Ishikawa (cell line): ENCODE measurements at regions not wholly inside any gene's neighbourhood (a gene's known extent, or its start where the extent isn't known, plus 50 kb on each side); places are given as distances from the start of the nearest gene placed in this dataset.

Experiments used
- CEBPB ChIP-seq: IDR thresholded peaks from 2 replicates; pipeline ENCODE4 v1.6.1; 2012
- CREB1 ChIP-seq: IDR thresholded peaks from 2 replicates; pipeline ENCODE4 v1.6.1; 2012; ENCODE audit warnings: low read depth
- EGR1 ChIP-seq: IDR thresholded peaks from 2 replicates; pipeline ENCODE4 v1.6.1; 2012
- EP300 ChIP-seq: IDR thresholded peaks from 2 replicates; pipeline ENCODE4 v1.6.1; 2012; ENCODE audit warnings: borderline replicate concordance
- FOXM1 ChIP-seq: IDR thresholded peaks from 2 replicates; pipeline ENCODE4 v1.6.1; 2012; ENCODE audit warnings: low read depth, borderline replicate concordance
- NFIC ChIP-seq: IDR thresholded peaks from 2 replicates; pipeline ENCODE4 v1.6.1; 2012
- RAD21 ChIP-seq: IDR thresholded peaks from 2 replicates; pipeline ENCODE4 v1.6.1; 2012; ENCODE audit warnings: low read depth
- TAF1 ChIP-seq: IDR thresholded peaks from 2 replicates; pipeline ENCODE4 v1.6.1; 2012; ENCODE audit warnings: low read depth, mild to moderate bottlenecking
- TCF12 ChIP-seq: IDR thresholded peaks from 2 replicates; pipeline ENCODE4 v1.6.1; 2012; ENCODE audit warnings: low read depth
- TEAD4 ChIP-seq: IDR thresholded peaks from 2 replicates; pipeline ENCODE4 v1.6.1; 2012
- YY1 ChIP-seq: IDR thresholded peaks from 2 replicates; pipeline ENCODE4 v1.6.1; 2012; ENCODE audit warnings: low read depth
- ZBTB7A ChIP-seq: IDR thresholded peaks from 2 replicates; pipeline ENCODE4 v1.6.1; 2012; ENCODE audit warnings: low read depth
- TF ChIP-seq, protein P1 (sequence below): IDR thresholded peaks from 2 replicates; pipeline ENCODE4 v1.6.1; 2012; ENCODE audit warnings: low read depth, mild to moderate bottlenecking
- TF ChIP-seq, protein P2 (sequence below): IDR thresholded peaks from 2 replicates; pipeline ENCODE4 v1.6.1; 2012
- TF ChIP-seq, protein P3 (sequence below): IDR thresholded peaks from 2 replicates; pipeline ENCODE4 v1.6.1; 2012

DNA sequence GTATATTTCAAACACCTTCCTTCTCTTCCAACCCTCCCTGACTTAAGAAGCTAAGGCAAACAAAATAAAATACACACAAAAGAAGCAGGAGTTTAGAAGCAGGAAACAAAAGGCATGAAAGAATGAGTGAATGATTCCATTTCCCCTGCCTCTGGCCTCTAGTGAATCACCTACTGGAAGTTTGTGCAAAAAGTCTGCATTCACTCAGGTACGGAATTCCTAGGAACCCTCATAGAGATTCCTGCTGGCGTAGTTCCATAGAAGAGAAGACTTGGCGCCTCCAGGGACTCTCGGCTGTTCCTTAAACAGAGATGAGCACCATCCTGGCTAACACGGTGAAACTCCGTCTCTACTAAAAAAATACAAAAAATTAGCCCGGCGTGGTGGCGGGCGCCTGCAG, 125.9 kb upstream of the TBL1X start:
- TF ChIP-seq EGR1: no peak

DNA sequence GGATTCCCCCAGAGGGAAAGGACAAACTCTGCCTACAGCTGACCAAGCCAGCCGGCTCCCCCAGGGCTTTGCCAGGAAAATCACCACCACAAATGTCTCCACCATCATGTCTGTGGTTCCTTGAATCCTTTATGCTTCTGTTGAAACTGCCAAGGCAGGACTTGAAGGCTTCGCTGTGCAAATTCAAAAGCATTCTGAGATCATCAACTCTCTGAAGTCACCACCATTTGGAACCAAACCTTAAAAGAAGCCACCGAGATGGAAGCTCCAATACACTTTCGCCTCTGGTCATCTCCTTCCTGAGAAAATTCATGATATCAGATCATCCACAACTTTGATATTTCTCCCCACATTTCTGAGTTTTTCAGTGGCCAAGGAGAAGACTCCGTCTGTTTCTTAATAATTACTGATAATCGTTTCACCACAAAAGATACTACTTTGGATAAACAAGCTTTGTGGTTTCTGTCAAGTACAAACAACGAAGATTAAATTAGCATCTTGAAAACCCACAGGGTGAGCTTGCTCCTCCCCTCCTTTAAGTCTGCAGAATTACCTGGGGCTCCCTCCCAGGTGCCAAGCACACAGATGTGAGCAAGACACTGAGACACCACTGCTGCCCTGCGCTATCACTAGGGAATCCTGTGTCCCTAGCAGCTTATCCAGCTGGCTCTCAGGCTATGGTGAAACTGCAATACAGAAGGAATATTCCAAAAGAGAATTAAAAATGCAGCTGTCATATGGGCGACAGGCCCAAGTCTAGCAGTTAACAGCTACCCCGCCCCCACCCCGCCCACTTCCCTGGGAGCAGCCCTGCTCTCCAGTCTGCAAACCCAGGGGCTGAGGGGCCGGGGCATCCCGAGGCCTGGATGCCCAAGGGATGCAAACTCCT, 125.0 kb upstream of the TBL1X start:
- TF ChIP-seq CEBPB: no peak
- no peak for TF ChIP-seq EGR1
- TF ChIP-seq, protein P1, sequence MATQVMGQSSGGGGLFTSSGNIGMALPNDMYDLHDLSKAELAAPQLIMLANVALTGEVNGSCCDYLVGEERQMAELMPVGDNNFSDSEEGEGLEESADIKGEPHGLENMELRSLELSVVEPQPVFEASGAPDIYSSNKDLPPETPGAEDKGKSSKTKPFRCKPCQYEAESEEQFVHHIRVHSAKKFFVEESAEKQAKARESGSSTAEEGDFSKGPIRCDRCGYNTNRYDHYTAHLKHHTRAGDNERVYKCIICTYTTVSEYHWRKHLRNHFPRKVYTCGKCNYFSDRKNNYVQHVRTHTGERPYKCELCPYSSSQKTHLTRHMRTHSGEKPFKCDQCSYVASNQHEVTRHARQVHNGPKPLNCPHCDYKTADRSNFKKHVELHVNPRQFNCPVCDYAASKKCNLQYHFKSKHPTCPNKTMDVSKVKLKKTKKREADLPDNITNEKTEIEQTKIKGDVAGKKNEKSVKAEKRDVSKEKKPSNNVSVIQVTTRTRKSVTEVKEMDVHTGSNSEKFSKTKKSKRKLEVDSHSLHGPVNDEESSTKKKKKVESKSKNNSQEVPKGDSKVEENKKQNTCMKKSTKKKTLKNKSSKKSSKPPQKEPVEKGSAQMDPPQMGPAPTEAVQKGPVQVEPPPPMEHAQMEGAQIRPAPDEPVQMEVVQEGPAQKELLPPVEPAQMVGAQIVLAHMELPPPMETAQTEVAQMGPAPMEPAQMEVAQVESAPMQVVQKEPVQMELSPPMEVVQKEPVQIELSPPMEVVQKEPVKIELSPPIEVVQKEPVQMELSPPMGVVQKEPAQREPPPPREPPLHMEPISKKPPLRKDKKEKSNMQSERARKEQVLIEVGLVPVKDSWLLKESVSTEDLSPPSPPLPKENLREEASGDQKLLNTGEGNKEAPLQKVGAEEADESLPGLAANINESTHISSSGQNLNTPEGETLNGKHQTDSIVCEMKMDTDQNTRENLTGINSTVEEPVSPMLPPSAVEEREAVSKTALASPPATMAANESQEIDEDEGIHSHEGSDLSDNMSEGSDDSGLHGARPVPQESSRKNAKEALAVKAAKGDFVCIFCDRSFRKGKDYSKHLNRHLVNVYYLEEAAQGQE: no peak
- TF ChIP-seq, protein P2, sequence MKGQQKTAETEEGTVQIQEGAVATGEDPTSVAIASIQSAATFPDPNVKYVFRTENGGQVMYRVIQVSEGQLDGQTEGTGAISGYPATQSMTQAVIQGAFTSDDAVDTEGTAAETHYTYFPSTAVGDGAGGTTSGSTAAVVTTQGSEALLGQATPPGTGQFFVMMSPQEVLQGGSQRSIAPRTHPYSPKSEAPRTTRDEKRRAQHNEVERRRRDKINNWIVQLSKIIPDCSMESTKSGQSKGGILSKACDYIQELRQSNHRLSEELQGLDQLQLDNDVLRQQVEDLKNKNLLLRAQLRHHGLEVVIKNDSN: no peak
- TF ChIP-seq, protein P3, sequence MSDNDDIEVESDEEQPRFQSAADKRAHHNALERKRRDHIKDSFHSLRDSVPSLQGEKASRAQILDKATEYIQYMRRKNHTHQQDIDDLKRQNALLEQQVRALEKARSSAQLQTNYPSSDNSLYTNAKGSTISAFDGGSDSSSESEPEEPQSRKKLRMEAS: no peak
- TF ChIP-seq YY1: no peak
- no peak for TF ChIP-seq NFIC
- TF ChIP-seq CREB1: no peak
- no peak for TF ChIP-seq FOXM1
- no peak for TF ChIP-seq TEAD4
- no peak for TF ChIP-seq RAD21
- no peak for TF ChIP-seq TAF1
- no peak for TF ChIP-seq TCF12
- TF ChIP-seq ZBTB7A: no peak
- TF ChIP-seq EP300: no peak

DNA sequence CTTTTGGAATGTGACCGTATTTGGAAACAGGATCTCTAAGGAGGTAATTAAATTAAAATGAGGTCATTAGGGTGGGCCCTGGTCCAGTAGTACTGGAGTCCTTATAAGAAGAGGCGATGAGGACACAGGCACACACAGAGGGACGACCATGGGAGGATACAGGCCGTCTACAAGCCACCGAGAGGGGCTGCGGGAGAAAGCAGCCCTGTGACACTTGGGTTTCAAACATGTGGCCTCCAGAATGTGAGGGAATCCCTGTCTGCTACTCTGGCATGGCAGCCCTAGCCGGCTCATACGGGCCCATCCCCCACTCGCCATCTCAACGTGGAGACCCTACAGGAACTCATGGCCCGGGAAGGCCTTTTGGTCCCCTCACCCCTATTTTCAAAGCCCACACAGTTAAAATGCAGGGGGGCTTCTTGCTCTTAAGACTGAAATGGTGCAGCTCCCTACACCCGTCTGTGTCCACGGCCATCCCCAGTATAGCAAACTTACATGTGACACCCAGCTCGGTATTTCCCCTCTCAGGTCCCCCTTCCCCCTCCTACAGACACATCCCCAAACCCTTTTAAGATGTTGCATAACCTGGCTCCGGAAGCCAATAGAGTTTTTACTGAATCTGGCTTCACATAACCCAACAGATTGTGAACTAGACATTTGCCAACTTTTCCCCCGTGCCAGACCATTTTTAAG, 124.1 kb upstream of the TBL1X start:
- no peak for TF ChIP-seq NFIC
- no peak for TF ChIP-seq EGR1
- TF ChIP-seq, protein P3: no peak

DNA sequence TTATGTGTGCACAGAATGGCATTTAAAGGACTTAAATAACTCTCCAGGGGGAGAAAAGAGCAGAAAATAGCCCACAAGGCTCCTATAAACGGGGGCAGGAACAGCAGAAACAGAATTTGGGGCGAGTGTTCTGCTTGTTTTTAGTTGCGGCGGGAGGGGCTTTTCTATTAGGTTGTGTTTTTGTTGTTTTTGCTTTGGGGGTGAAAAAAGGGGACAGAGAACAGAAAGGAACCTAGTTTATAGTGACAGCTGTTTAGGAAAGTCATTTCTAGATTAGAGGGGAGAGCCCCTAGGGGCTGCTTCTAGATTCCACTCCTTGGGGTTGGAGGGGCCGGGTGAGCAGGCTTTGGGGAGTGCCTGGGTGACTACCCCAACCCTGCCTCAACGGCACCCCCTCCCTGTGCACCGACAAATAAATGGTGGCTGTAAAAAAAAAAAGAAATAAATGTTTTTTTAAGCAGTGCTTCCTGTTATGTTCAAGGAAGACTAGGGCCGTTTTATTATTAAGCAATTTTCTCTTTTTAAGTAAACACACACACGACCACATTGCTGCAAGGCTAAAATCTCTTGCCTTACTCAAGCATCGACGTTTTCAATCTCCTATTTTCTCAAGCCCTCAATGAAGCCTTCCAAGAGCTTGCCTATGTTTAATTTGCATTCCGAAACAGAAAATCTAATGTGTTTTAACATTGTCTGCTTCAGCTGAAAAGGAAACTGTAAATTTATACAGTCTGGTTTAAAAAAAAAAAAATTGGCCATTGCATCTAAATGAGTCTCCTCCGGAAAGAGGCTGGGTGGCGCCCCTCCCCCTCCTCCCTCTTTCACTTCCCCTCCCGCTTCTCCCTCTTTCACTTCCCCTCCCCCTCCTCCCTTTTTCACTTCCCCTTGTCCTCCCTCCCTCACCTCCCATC, 123.3 kb upstream of the TBL1X start:
- TF ChIP-seq TAF1 (no peak), CREB1 (no peak), CEBPB (no peak), YY1 (no peak), TEAD4 (no peak), EGR1 (no peak), NFIC (no peak), ZBTB7A (no peak), TCF12 (no peak), EP300 (no peak), RAD21 (no peak)
- TF ChIP-seq, protein P1: no peak
- TF ChIP-seq, protein P2: no peak
- TF ChIP-seq, protein P3: no peak

DNA sequence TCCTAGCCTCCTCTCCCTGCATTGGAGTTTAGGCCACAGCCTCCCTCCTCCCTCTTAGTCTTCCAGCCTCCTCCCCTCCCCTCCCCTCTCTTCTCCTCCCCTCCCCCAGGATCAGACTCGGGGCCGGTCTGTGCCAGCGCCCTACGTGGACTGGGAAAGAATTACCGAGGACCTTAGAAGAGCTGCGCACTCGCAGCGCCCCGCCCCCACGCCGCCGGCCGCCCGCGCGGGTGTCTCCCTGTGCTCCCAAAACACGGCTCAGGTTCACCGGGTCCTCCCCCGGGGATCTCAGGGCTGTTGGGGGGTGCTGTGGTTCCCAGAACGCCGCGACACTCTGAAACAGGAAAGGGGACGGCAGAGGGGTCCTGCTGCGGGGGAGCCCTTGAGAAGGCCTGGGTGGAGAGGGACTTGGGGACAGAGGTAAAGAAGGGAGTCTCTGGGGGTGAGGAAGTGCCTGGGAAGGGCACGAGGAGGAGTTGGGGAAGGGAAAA, 122.3 kb upstream of the TBL1X start:
- peak; percentile 47; the same call in 1 of the 2 replicates for TF ChIP-seq TCF12
- TF ChIP-seq NFIC: 0 out of 2 replicates have a peak, but pooled peaks have one; percentile 18
- TF ChIP-seq, protein P2: no peak
